Motor neuron (in vitro differentiated cells): ENCODE measurements at regions not wholly inside any gene's neighbourhood (a gene's known extent, or its start where the extent isn't known, plus 50 kb on each side); places are given as distances from the start of the nearest gene placed in this dataset.
"Not testable (repeated sequence)": the region's sequence is repeated elsewhere in the genome, so short reads cannot be mapped to it uniquely, and the experiment has no call there.

Source experiments
- ATAC-seq, 8 experiments: fragments of 200-7000 bp; cut with Tn5 transposase; replicated peaks in 6 of 8; 2 replicates each; pipeline ENCODE4 v1.8.0; 2021; ENCODE audit warnings: mild to moderate bottlenecking in 8 of 8, moderate library complexity in 8 of 8
- H3K27ac ChIP-seq, 2 donors: fragments of 250-450 bp; sonication (Bioruptor Pico); 2 replicates each; pipeline ENCODE4 v1.9.0; 2021; ENCODE audit warnings: antibody characterized with exemption in 2 of 2, mild to moderate bottlenecking in 2 of 2, moderate library complexity in 1 of 2
- H3K4me1 ChIP-seq, 2 donors: fragments of 250-450 bp; sonication (Bioruptor Pico); replicated peaks in 1 of 2; 2 replicates each; pipeline ENCODE4 v1.6.1; 2021; ENCODE audit warnings: antibody characterized with exemption in 2 of 2, mild to moderate bottlenecking in 2 of 2, moderate library complexity in 1 of 2
- H3K4me3 ChIP-seq, 5 donors: fragments of 250-450 bp; sonication (Bioruptor Pico); 2 replicates each; pipeline ENCODE4 v1.9.0; 2021; ENCODE audit warnings: antibody characterized with exemption in 5 of 5, mild to moderate bottlenecking in 5 of 5, moderate library complexity in 4 of 5
- WGBS, 10 experiments: fragments of 450-650 bp; shearing (Covaris generic); methylation state at CpG; one replicate each; pipeline ENCODE4 v1.0.0; 2022; 5-methylcytosine and 5-hydroxymethylcytosine counted together
- in situ Hi-C, 9 experiments: fragments of 400-800 bp; cut with MboI; loops; one replicate each; pipeline ENCODE4 v1.15.0; 2021; ENCODE audit warnings: low sequenced_read_pairs in 9 of 9, low pct_unique_long_range_greater_than_20kb in 2 of 9; ENCODE audit not compliant: unreplicated experiment in 9 of 9

GRCh38 chr16:29144669-29145062 lies 159.8 kb downstream of the LAT start:
- H3K4me3 ChIP-seq, H3K27ac ChIP-seq, in situ Hi-C loops: not testable (repeated sequence)
- H3K4me1 ChIP-seq: peaks cover 11 to 12% of the 10 kb centered on the region in 2 donors
- WGBS, 10 experiments: 0 to 50% (median 20%) methylated on average over 1 to 2 of the region's 15 CpGs; no CpG with 5 or more reads in 7 of the 10 experiments
- ATAC-seq: peak in 2 of 8 experiments; percentile 42 to 71

- ATAC-seq: peak in 2 of 8 experiments; percentile 55 to 75
Measured at GRCh38 chr16:29143739-29144668, 159.2 kb downstream of the LAT start.

GRCh38 chr16:29142506-29142905 lies 157.7 kb downstream of the LAT start:
- WGBS, 10 experiments: 87 to 94% methylated on average over 3 to 7 of the region's 14 CpGs; no CpG with 5 or more reads in 8 of the 10 experiments
- H3K27ac ChIP-seq, H3K4me1 ChIP-seq, in situ Hi-C loops, ATAC-seq, H3K4me3 ChIP-seq: not testable (repeated sequence)

More at GRCh38 chr16:29143739-29144668, 159.2 kb downstream of the LAT start:
- H3K4me3 ChIP-seq, in situ Hi-C loops, H3K27ac ChIP-seq: not testable (repeated sequence)
- peaks cover 11 to 12% of the 10 kb centered on the region in 2 donors for H3K4me1 ChIP-seq
- 100% methylated on average over 2 of the region's 23 CpGs; no CpG with 5 or more reads in 9 of the 10 experiments for WGBS, 10 experiments

- Histone ChIP-seq H3K4me3 (no peak overlapping the region), H3K27ac (no peak overlapping the region), H3K4me1 (no peaks in the 10 kb centered on the region)
- WGBS, 10 experiments: 87% methylated on average over 4 of the region's 35 CpGs; no CpG with 5 or more reads in 9 of the 10 experiments
- ATAC-seq: no peak
- in situ Hi-C loops: no loop called here
Measured at GRCh38 chr16:29141586-29142324, 156.9 kb downstream of the LAT start.

GRCh38 chr16:29141121-29141520 lies 156.3 kb downstream of the LAT start:
- H3K4me3 ChIP-seq, H3K4me1 ChIP-seq, H3K27ac ChIP-seq, in situ Hi-C loops, ATAC-seq: not testable (repeated sequence)
- 47 to 95% (median 87%) methylated on average over 2 to 4 of the region's 12 CpGs; no CpG with 5 or more reads in 4 of the 10 experiments for WGBS, 10 experiments

- H3K4me1 ChIP-seq, ATAC-seq, in situ Hi-C loops, H3K4me3 ChIP-seq, H3K27ac ChIP-seq: not testable (repeated sequence)
- WGBS, 10 experiments: 47 to 82% (median 80%) methylated on average over 1 to 16 of the region's 44 CpGs; no CpG with 5 or more reads in 6 of the 10 experiments
Measured at GRCh38 chr16:29139901-29140855, 155.3 kb downstream of the LAT start.

GRCh38 chr16:29139261-29139802 lies 154.5 kb downstream of the LAT start:
- in situ Hi-C loops: no loop called here
- no peak overlapping the region for H3K4me3 ChIP-seq
- no peak overlapping the region for H3K27ac ChIP-seq
- 95 to 100% methylated on average over 2 to 4 of the region's 17 CpGs; no CpG with 5 or more reads in 8 of the 10 experiments for WGBS, 10 experiments
- H3K4me1 ChIP-seq: no peaks in the 10 kb centered on the region
- ATAC-seq: peak in 5 of 8 experiments; percentile 19 to 75 (median 43)

- H3K4me1 ChIP-seq, in situ Hi-C loops, H3K4me3 ChIP-seq, ATAC-seq, H3K27ac ChIP-seq: not testable (repeated sequence)
- 20 to 87% (median 69%) methylated on average over 1 to 3 of the region's 11 CpGs; no CpG with 5 or more reads in 6 of the 10 experiments for WGBS, 10 experiments
Measured at GRCh38 chr16:29138698-29139097, 153.8 kb downstream of the LAT start.

- H3K4me1 ChIP-seq, in situ Hi-C loops, H3K4me3 ChIP-seq, ATAC-seq, H3K27ac ChIP-seq: not testable (repeated sequence)
- WGBS, 10 experiments: 40 to 60% (median 60%) methylated on average over 1 to 3 of the region's 26 CpGs; no CpG with 5 or more reads in 6 of the 10 experiments
Measured at GRCh38 chr16:29137894-29138662, 153.2 kb downstream of the LAT start.

GRCh38 chr16:29137461-29137860 lies 152.6 kb downstream of the LAT start:
- H3K27ac ChIP-seq, in situ Hi-C loops, H3K4me1 ChIP-seq, H3K4me3 ChIP-seq: not testable (repeated sequence)
- ATAC-seq: peak in 1 of 8 experiments; percentile 13
- 100% methylated on average over 1 to 2 of the region's 7 CpGs; no CpG with 5 or more reads in 8 of the 10 experiments for WGBS, 10 experiments

- H3K4me3 ChIP-seq, in situ Hi-C loops, ATAC-seq, H3K27ac ChIP-seq, H3K4me1 ChIP-seq: not testable (repeated sequence)
- 0 to 80% methylated on average over 1 of the region's 8 CpGs; no CpG with 5 or more reads in 8 of the 10 experiments for WGBS, 10 experiments
Measured at GRCh38 chr16:29136916-29137315, 152.1 kb downstream of the LAT start.
